Right lobe of liver (tissue), 4 donors: ENCODE measurements at regions not wholly inside any gene's neighbourhood (a gene's known extent, or its start where the extent isn't known, plus 50 kb on each side); places are given as distances from the start of the nearest gene placed in this dataset.

ENCODE experiments used
- POLR2A ChIP-seq: fragments of 450-650 bp; IDR thresholded peaks from one replicate; pipeline ENCODE4 v1.6.1; 2017; ENCODE audit warnings: antibody characterized with exemption, mild to moderate bottlenecking
- TF ChIP-seq, protein P1 (sequence below), 4 donors: fragments of 200-600 bp in 3 of 4; fragments of 450-650 bp in 1 of 4; IDR thresholded peaks; one replicate each; pipeline versions ENCODE4 v1.5.1 to v1.8.0; 2016 to 2022; ENCODE audit warnings: antibody characterized with exemption in 4 of 4, mild to moderate bottlenecking in 2 of 4
- donor health status: DM: no; HTN: no; CAD: no.
- donor health status: DM: no; HTN: no; CAD: no.
- donor health status: DM: no; HTN: yes; CAD: no.

GRCh38 chr2:16049406-16049805 lies 109.1 kb downstream of the MYCN start:
- TF ChIP-seq, protein P1, sequence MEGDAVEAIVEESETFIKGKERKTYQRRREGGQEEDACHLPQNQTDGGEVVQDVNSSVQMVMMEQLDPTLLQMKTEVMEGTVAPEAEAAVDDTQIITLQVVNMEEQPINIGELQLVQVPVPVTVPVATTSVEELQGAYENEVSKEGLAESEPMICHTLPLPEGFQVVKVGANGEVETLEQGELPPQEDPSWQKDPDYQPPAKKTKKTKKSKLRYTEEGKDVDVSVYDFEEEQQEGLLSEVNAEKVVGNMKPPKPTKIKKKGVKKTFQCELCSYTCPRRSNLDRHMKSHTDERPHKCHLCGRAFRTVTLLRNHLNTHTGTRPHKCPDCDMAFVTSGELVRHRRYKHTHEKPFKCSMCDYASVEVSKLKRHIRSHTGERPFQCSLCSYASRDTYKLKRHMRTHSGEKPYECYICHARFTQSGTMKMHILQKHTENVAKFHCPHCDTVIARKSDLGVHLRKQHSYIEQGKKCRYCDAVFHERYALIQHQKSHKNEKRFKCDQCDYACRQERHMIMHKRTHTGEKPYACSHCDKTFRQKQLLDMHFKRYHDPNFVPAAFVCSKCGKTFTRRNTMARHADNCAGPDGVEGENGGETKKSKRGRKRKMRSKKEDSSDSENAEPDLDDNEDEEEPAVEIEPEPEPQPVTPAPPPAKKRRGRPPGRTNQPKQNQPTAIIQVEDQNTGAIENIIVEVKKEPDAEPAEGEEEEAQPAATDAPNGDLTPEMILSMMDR (IDR thresholded peaks at IDR 0.05): no peak
- TF ChIP-seq POLR2A: no peak
